Neuronal stem cell (in vitro differentiated cells): ENCODE measurements at regions not wholly inside any gene's neighbourhood (a gene's known extent, or its start where the extent isn't known, plus 50 kb on each side); places are given as distances from the start of the nearest gene placed in this dataset.

Source experiments
- DNase-seq: peaks from one replicate; pipeline ENCODE4 v3.0.0-alpha.2; 2013; ENCODE audit warnings: low spot score
- H2AFZ ChIP-seq: one replicate; pipeline ENCODE4 v1.6.1; 2013; ENCODE audit warnings: mild to moderate bottlenecking, low read length, inconsistent platforms
- H2AK5ac ChIP-seq: 2 replicates; pipeline ENCODE4 v1.6.1; 2013; ENCODE audit warnings: low read depth, mild to moderate bottlenecking, inconsistent platforms, low read length, moderate library complexity, mixed read lengths
- H2BK120ac ChIP-seq: 2 replicates; pipeline ENCODE4 v1.6.1; 2013; ENCODE audit warnings: low read depth, mild to moderate bottlenecking, inconsistent platforms, low read length, moderate library complexity, mixed read lengths
- H2BK12ac ChIP-seq: one replicate; pipeline ENCODE4 v1.6.1; 2013; ENCODE audit warnings: low read length, inconsistent platforms
- H2BK15ac ChIP-seq: 2 replicates; pipeline ENCODE4 v1.6.1; 2013; ENCODE audit warnings: mild to moderate bottlenecking, low read length, inconsistent platforms, mixed read lengths
- H2BK5ac ChIP-seq: one replicate; pipeline ENCODE4 v1.6.1; 2013; ENCODE audit warnings: inconsistent platforms, mild to moderate bottlenecking, low read length, moderate library complexity
- H3K14ac ChIP-seq: one replicate; pipeline ENCODE4 v1.6.1; 2013; ENCODE audit warnings: low read length, inconsistent platforms
- H3K18ac ChIP-seq: 2 replicates; pipeline ENCODE4 v1.6.1; 2013; ENCODE audit warnings: low read length, inconsistent platforms
- H3K23ac ChIP-seq: 2 replicates; pipeline ENCODE4 v1.6.1; 2013; ENCODE audit warnings: low read depth, mild to moderate bottlenecking, mixed read lengths, low read length, inconsistent platforms; ENCODE audit not compliant: poor library complexity
- H3K27ac ChIP-seq: replicated peaks from 3 replicates; pipeline ENCODE4 v1.5.1; 2013; ENCODE audit warnings: low read length, inconsistent platforms
- H3K27me3 ChIP-seq, 3 experiments: 2 replicates each; pipeline ENCODE4 v1.6.1; 2013; ENCODE audit warnings: low read length in 3 of 3, mild to moderate bottlenecking in 2 of 3, inconsistent platforms in 1 of 3, low read depth in 1 of 3, mixed read lengths in 1 of 3, moderate library complexity in 1 of 3; ENCODE audit not compliant: control insufficient read depth in 3 of 3, insufficient read depth in 3 of 3
- H3K36me3 ChIP-seq, 2 donors: replicated peaks in 1 of 2; 2 replicates each; pipeline ENCODE4 v1.6.1; 2013; ENCODE audit warnings: low read length in 2 of 2; ENCODE audit not compliant: control insufficient read depth in 2 of 2, insufficient read depth in 2 of 2
- H3K4ac ChIP-seq: 2 replicates; pipeline ENCODE4 v1.6.1; 2013; ENCODE audit warnings: inconsistent platforms, mild to moderate bottlenecking, low read length, moderate library complexity
- H3K4me1 ChIP-seq, 2 donors: 1 replicate in 1 of 2; 2 replicates in 1 of 2; pipeline ENCODE4 v1.6.1; 2013; ENCODE audit warnings: low read length in 2 of 2, low read depth in 1 of 2; ENCODE audit not compliant: control insufficient read depth in 2 of 2, insufficient read depth in 1 of 2
- H3K4me2 ChIP-seq: one replicate; pipeline ENCODE4 v1.6.1; 2013; ENCODE audit warnings: mild to moderate bottlenecking, low read length, inconsistent platforms; ENCODE audit not compliant: insufficient read depth, poor library complexity, severe bottlenecking
- H3K4me3 ChIP-seq, 2 donors: 2 replicates each; pipeline ENCODE4 v1.5.1; 2013; ENCODE audit warnings: low read length in 2 of 2, mild to moderate bottlenecking in 2 of 2, inconsistent platforms in 1 of 2, moderate library complexity in 1 of 2
- H3K79me1 ChIP-seq: one replicate; pipeline ENCODE4 v1.6.1; 2013; ENCODE audit warnings: low read depth, mild to moderate bottlenecking, inconsistent platforms, low read length, moderate library complexity
- H3K9ac ChIP-seq: one replicate; pipeline ENCODE4 v1.6.1; 2013; ENCODE audit warnings: mild to moderate bottlenecking, low read depth, low read length, inconsistent platforms; ENCODE audit not compliant: poor library complexity
- H3K9me3 ChIP-seq, 2 donors: replicated peaks in 1 of 2; 2 replicates each; pipeline versions ENCODE3 to v1.6.1; 2013; ENCODE audit warnings: low read length in 2 of 2, mild to moderate bottlenecking in 2 of 2, inconsistent platforms in 1 of 2, low read depth in 1 of 2, mixed read lengths in 1 of 2, moderate library complexity in 1 of 2; ENCODE audit not compliant: control insufficient read depth in 2 of 2, insufficient read depth in 1 of 2
- H4K8ac ChIP-seq: one replicate; pipeline ENCODE4 v1.6.1; 2013; ENCODE audit warnings: low read depth, mild to moderate bottlenecking, inconsistent platforms, low read length, moderate library complexity
- H4K91ac ChIP-seq: one replicate; pipeline ENCODE4 v1.6.1; 2013; ENCODE audit warnings: low read length, low read depth, mild to moderate bottlenecking, inconsistent platforms; ENCODE audit not compliant: poor library complexity
- WGBS, 2 donors: extraction: QIAGEN DNeasy Blood & Tissue Kit; methylation state at CpG; one replicate each; pipeline ENCODE4 v1.1.7; 2013; ENCODE audit warnings: missing lambda C conversion rate in 2 of 2, mixed read lengths in 1 of 2; ENCODE audit not compliant: insufficient read length in 2 of 2, insufficient replicate concordance in 1 of 2; ENCODE audit errors: extremely low coverage in 2 of 2; 5-methylcytosine and 5-hydroxymethylcytosine counted together

DNA sequence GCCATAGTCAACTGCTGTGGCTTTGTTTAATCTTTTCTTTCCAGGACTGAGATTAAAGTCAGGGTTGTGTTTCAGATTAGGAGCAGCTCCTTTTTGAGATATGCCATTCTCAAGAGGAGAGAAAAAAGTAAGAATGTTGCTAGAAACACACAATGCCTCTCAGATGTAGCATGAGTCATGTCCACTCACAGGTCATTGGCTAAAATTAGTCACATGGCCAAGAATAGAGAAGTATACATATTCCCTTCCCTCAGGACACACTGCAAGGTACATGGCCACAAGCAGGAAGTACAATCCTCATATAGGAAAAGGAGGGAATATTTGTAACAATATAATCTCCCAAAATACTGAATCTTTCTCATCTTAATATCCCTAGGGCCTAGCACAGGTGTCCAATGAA lies 141.9 kb upstream of the PTBP2 start:
- Histone ChIP-seq H3K36me3 (no peaks in the 10 kb centered on the region), H2BK5ac (no peak overlapping the region), H2BK12ac (no peak overlapping the region), H3K79me1 (no peaks in the 10 kb centered on the region), H3K23ac (no peak overlapping the region), H2AFZ (peak overlapping the region; percentile 20), H3K4me3 (no peak overlapping the region), H4K8ac (no peak overlapping the region), H3K9ac (no peak overlapping the region), H4K91ac (no peak overlapping the region), H3K14ac (no peak overlapping the region), H3K9me3 (no peaks in the 10 kb centered on the region), H3K18ac (no peak overlapping the region), H3K27ac (no peak overlapping the region), H3K4me1 (peaks cover 0 to 3% of the 10 kb centered on the region in 2 donors), H3K4me2 (no peak overlapping the region), H2AK5ac (no peak overlapping the region), H2BK120ac (no peak overlapping the region), H2BK15ac (no peak overlapping the region), H3K4ac (no peak overlapping the region), H3K27me3 (no peaks in the 10 kb centered on the region)
- DNase-seq = no peak

DNA sequence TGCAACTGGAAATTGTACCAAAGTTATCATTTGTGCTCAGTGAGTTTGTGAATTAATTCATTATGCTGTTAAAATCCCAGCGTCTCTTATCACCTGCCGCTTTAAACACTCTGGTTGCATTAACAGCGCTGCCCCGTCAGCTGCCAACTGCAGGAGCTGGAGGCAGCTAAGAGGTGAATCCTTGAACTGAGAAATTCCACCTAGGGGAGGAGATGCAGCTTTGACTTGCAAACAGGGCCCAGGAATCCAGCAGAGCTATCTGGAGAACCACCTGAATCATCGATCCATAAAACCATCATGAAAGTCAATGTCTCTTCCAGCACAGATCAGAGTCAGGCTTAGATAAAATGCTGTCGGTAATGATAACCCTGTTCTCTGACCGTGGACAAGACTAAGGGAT lies 140.7 kb upstream of the PTBP2 start:
- no peak overlapping the region for H2AK5ac ChIP-seq
- H3K27ac ChIP-seq = no peak overlapping the region
- H4K8ac ChIP-seq = no peak overlapping the region
- no peaks in the 10 kb centered on the region for H3K9me3 ChIP-seq
- no peak overlapping the region for H3K23ac ChIP-seq
- no CpG with 5 or more reads among the region's 7 CpGs for WGBS, 2 donors
- no peak overlapping the region for H3K18ac ChIP-seq
- no peak overlapping the region for H2BK120ac ChIP-seq
- no peak overlapping the region for H2BK12ac ChIP-seq
- H3K14ac ChIP-seq = no peak overlapping the region
- no peak overlapping the region for H2BK5ac ChIP-seq
- H3K4me2 ChIP-seq = no peak overlapping the region
- peaks cover 0 to 3% of the 10 kb centered on the region in 2 donors for H3K4me1 ChIP-seq
- no peaks in the 10 kb centered on the region for H3K36me3 ChIP-seq
- H3K79me1 ChIP-seq = no peaks in the 10 kb centered on the region
- no peak overlapping the region for H4K91ac ChIP-seq
- no peak for DNase-seq
- no peak overlapping the region for H3K9ac ChIP-seq
- H2BK15ac ChIP-seq = no peak overlapping the region
- peak overlapping the region; percentile 36 for H2AFZ ChIP-seq
- H3K27me3 ChIP-seq = no peaks in the 10 kb centered on the region
- no peak overlapping the region for H3K4ac ChIP-seq
- no peak overlapping the region for H3K4me3 ChIP-seq

DNA sequence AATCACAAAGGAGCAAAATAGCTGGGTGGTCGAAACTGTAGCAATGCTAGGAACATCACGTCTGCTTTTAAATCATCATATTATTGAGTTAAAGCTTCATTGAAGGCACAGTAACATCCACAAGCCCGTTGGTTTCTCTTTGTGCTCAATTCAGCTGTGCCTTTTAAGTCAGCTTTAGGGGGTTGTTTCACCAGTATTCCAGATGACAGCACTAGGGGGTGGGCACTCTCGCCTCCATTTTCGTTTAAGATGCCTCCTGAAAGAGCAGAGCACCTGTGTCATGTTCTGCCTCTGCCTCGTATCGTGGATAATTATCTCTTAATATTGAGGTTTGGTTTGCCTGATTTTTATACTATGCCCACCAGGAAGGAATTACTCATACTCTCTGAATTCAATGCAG lies 139.8 kb upstream of the PTBP2 start:
- H3K9ac ChIP-seq = no peak overlapping the region
- peaks cover 0 to 3% of the 10 kb centered on the region in 2 donors for H3K4me1 ChIP-seq
- no peak overlapping the region for H3K23ac ChIP-seq
- H2BK5ac ChIP-seq = no peak overlapping the region
- H3K14ac ChIP-seq = no peak overlapping the region
- no peak overlapping the region for H3K4me3 ChIP-seq
- no peak overlapping the region for H3K18ac ChIP-seq
- no peak overlapping the region for H3K4ac ChIP-seq
- no peak overlapping the region for H2AFZ ChIP-seq
- H3K9me3 ChIP-seq = no peaks in the 10 kb centered on the region
- H2BK12ac ChIP-seq = no peak overlapping the region
- H4K91ac ChIP-seq = no peak overlapping the region
- H4K8ac ChIP-seq = no peak overlapping the region
- no peak for DNase-seq
- H2BK15ac ChIP-seq = no peak overlapping the region
- H3K79me1 ChIP-seq = no peaks in the 10 kb centered on the region
- H3K36me3 ChIP-seq = no peaks in the 10 kb centered on the region
- no CpG with 5 or more reads among the region's 7 CpGs for WGBS, 2 donors
- H3K27me3 ChIP-seq = no peaks in the 10 kb centered on the region
- H2BK120ac ChIP-seq = no peak overlapping the region
- H2AK5ac ChIP-seq = no peak overlapping the region
- no peak overlapping the region for H3K27ac ChIP-seq
- no peak overlapping the region for H3K4me2 ChIP-seq

DNA sequence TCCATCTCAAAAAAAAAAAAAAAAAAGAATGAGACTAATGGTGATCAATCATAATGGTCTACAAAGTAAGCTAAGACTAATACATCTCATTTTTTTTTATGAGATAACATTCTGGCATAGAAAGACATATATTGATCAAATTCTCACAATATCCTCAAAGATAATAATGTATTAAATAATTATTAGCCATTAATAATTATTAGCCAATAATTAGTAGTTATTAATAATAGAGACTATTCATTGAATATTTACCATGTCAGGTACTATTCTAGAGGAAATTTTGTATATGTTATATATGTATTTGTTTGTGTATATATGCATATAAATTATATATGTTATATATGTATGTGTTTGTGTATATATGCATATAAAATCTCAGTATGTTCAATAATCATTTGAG lies 137.7 kb upstream of the PTBP2 start:
- Histone ChIP-seq H3K36me3 (no peaks in the 10 kb centered on the region), H2BK120ac (no peak overlapping the region), H3K4me2 (no peak overlapping the region), H3K27ac (no peak overlapping the region), H3K18ac (no peak overlapping the region), H3K4me3 (no peak overlapping the region), H3K27me3 (no peaks in the 10 kb centered on the region), H2BK5ac (no peak overlapping the region), H3K14ac (no peak overlapping the region), H3K23ac (no peak overlapping the region), H3K4ac (no peak overlapping the region), H4K91ac (no peak overlapping the region), H2AK5ac (no peak overlapping the region), H2BK12ac (no peak overlapping the region), H3K79me1 (no peaks in the 10 kb centered on the region), H3K9ac (no peak overlapping the region), H4K8ac (no peak overlapping the region), H2BK15ac (no peak overlapping the region), H3K4me1 (peaks cover 0 to 3% of the 10 kb centered on the region in 2 donors), H2AFZ (no peak overlapping the region), H3K9me3 (no peaks in the 10 kb centered on the region)
- DNase-seq = no peak
